ENCODE measurements at regions not wholly inside any gene's neighbourhood (a gene's known extent, or its start where the extent isn't known, plus 50 kb on each side); places are given as distances from the start of the nearest gene placed in this dataset.

DNA sequence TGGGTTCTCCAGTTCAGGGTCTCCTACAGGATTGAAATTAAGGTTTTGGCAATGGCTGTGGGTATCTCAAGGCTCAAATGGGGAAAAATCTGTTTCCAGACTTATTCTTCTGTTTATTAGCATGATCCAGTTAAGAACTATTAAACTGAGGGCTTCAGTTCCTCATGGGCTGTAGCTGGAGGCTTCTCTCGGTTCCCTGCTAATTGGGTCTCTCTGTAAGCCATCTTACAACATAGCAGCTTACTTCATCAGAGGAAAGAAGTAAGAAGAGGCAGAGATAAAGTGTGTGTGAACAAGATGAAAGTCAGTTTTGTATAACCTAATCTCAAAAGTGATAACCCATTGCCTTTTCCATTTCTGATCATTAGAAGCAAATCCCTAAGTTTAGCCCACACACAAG lies 391.9 kb downstream of the PSAT1 start:
- TF ChIP-seq, protein P1, sequence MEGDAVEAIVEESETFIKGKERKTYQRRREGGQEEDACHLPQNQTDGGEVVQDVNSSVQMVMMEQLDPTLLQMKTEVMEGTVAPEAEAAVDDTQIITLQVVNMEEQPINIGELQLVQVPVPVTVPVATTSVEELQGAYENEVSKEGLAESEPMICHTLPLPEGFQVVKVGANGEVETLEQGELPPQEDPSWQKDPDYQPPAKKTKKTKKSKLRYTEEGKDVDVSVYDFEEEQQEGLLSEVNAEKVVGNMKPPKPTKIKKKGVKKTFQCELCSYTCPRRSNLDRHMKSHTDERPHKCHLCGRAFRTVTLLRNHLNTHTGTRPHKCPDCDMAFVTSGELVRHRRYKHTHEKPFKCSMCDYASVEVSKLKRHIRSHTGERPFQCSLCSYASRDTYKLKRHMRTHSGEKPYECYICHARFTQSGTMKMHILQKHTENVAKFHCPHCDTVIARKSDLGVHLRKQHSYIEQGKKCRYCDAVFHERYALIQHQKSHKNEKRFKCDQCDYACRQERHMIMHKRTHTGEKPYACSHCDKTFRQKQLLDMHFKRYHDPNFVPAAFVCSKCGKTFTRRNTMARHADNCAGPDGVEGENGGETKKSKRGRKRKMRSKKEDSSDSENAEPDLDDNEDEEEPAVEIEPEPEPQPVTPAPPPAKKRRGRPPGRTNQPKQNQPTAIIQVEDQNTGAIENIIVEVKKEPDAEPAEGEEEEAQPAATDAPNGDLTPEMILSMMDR (IDR thresholded peaks at IDR 0.05 in 4 of 5, conservative IDR thresholded peaks at IDR 0.05 in 1 of 5) = no peak
- no peak for TF ChIP-seq POLR2A (IDR thresholded peaks at IDR 0.05)

Data from gastrocnemius medialis (tissue), 4 donors.